Nucleus accumbens (tissue), 56 donors: ENCODE measurements at regions not wholly inside any gene's neighbourhood (a gene's known extent, or its start where the extent isn't known, plus 50 kb on each side); places are given as distances from the start of the nearest gene placed in this dataset.

Experiments used
- DNase-seq, 56 donors: peaks; one replicate each; lab custom pipeline; 2025; lab: John Stamatoyannopoulos, UW

GRCh38 chr17:27389542-27390140 lies 66.6 kb upstream of the KSR1 start:
- DNase-seq: no peak

- DNase-seq: peak in 3 of 56 donors; percentile 4 to 11 (median 6)
Measured at GRCh38 chr17:27390540-27390939, 65.7 kb upstream of the KSR1 start.

GRCh38 chr17:27391427-27391826 lies 64.8 kb upstream of the KSR1 start:
- no peak for DNase-seq

- no peak for DNase-seq
Measured at GRCh38 chr17:27396045-27396444, 60.2 kb upstream of the KSR1 start.

GRCh38 chr17:27396941-27397340 lies 59.3 kb upstream of the KSR1 start:
- no peak for DNase-seq

GRCh38 chr17:27398691-27399090 lies 57.6 kb upstream of the KSR1 start:
- DNase-seq: no peak

- DNase-seq: no peak
Measured at GRCh38 chr17:27400991-27401390, 55.3 kb upstream of the KSR1 start.

GRCh38 chr17:27402943-27403342 lies 53.3 kb upstream of the KSR1 start:
- DNase-seq: no peak

- no peak for DNase-seq
Measured at GRCh38 chr17:27403480-27404005, 52.7 kb upstream of the KSR1 start.

GRCh38 chr17:27404676-27405075 lies 51.6 kb upstream of the KSR1 start:
- no peak for DNase-seq
